ENCODE measurements at regions not wholly inside any gene's neighbourhood (a gene's known extent, or its start where the extent isn't known, plus 50 kb on each side); places are given as distances from the start of the nearest gene placed in this dataset.

DNA sequence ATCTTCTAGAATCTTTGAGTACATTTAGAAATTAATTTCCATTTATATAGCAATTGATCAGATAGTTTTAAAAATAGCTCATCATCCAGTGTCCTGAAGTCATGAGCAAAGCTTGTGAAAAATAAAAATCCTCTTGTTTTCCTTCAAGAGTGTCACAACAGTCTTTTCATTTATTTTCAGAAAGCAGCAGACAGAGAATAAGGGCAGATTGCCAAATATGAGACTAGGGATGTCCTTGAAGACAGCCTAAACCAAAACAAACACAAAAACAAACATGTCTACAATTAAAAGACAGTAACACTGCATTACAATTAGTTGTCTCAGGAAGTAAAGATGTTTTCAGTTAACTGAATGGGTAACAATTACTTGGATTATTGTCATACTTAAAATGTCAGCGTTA is 682.8 kb downstream of the TFAP2A start:
- TF ChIP-seq, protein P1, sequence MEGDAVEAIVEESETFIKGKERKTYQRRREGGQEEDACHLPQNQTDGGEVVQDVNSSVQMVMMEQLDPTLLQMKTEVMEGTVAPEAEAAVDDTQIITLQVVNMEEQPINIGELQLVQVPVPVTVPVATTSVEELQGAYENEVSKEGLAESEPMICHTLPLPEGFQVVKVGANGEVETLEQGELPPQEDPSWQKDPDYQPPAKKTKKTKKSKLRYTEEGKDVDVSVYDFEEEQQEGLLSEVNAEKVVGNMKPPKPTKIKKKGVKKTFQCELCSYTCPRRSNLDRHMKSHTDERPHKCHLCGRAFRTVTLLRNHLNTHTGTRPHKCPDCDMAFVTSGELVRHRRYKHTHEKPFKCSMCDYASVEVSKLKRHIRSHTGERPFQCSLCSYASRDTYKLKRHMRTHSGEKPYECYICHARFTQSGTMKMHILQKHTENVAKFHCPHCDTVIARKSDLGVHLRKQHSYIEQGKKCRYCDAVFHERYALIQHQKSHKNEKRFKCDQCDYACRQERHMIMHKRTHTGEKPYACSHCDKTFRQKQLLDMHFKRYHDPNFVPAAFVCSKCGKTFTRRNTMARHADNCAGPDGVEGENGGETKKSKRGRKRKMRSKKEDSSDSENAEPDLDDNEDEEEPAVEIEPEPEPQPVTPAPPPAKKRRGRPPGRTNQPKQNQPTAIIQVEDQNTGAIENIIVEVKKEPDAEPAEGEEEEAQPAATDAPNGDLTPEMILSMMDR (IDR thresholded peaks at IDR 0.05): no peak
- no peak for TF ChIP-seq POLR2A (IDR thresholded peaks at IDR 0.05)

Data from uterus (tissue), 2 donors.